ENCODE measurements at regions not wholly inside any gene's neighbourhood (a gene's known extent, or its start where the extent isn't known, plus 50 kb on each side); places are given as distances from the start of the nearest gene placed in this dataset.
"Not testable (repeated sequence)": the region's sequence is repeated elsewhere in the genome, so short reads cannot be mapped to it uniquely, and the experiment has no call there.

- not testable (repeated sequence) for TF ChIP-seq EP300 (IDR thresholded peaks at IDR 0.05)
- TF ChIP-seq, protein P1, sequence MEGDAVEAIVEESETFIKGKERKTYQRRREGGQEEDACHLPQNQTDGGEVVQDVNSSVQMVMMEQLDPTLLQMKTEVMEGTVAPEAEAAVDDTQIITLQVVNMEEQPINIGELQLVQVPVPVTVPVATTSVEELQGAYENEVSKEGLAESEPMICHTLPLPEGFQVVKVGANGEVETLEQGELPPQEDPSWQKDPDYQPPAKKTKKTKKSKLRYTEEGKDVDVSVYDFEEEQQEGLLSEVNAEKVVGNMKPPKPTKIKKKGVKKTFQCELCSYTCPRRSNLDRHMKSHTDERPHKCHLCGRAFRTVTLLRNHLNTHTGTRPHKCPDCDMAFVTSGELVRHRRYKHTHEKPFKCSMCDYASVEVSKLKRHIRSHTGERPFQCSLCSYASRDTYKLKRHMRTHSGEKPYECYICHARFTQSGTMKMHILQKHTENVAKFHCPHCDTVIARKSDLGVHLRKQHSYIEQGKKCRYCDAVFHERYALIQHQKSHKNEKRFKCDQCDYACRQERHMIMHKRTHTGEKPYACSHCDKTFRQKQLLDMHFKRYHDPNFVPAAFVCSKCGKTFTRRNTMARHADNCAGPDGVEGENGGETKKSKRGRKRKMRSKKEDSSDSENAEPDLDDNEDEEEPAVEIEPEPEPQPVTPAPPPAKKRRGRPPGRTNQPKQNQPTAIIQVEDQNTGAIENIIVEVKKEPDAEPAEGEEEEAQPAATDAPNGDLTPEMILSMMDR (IDR thresholded peaks at IDR 0.05): not testable (repeated sequence)
These were observed 123.9 kb upstream of the TNFSF4 start for GRCh38 chr1:173330952-173331548.
